IMR-90 (cell line): ENCODE measurements at regions not wholly inside any gene's neighbourhood (a gene's known extent, or its start where the extent isn't known, plus 50 kb on each side); places are given as distances from the start of the nearest gene placed in this dataset.

Source experiments
- BHLHE40 ChIP-seq: fragments of 150-350 bp; IDR thresholded peaks from 2 replicates; pipeline ENCODE4 v1.6.1; 2016; ENCODE audit warnings: mild to moderate bottlenecking, low read depth, low read length
- CEBPB ChIP-seq: IDR thresholded peaks from 2 replicates; pipeline ENCODE4 v1.6.1; 2012; ENCODE audit warnings: low read depth, low read length, improper control_type of control experiment
- CHD1 ChIP-seq: IDR thresholded peaks from 2 replicates; pipeline ENCODE4 v1.6.1; 2012; ENCODE audit warnings: low read depth, low read length, improper control_type of control experiment
- ELK1 ChIP-seq: fragments of 150-350 bp; IDR thresholded peaks from 2 replicates; pipeline ENCODE4 v1.6.1; 2016; ENCODE audit warnings: low read depth, mild to moderate bottlenecking, low read length, moderate library complexity, borderline replicate concordance
- POLR2A ChIP-seq: IDR thresholded peaks from 2 replicates; pipeline ENCODE4 v1.6.1; 2012; ENCODE audit warnings: mild to moderate bottlenecking, low read depth, low read length
- RAD21 ChIP-seq: IDR thresholded peaks from 2 replicates; pipeline ENCODE4 v1.6.1; 2012; ENCODE audit warnings: low read length, improper control_type of control experiment
- RCOR1 ChIP-seq: IDR thresholded peaks from 2 replicates; pipeline ENCODE4 v1.6.1; 2012; ENCODE audit warnings: mild to moderate bottlenecking, low read length, improper control_type of control experiment; ENCODE audit not compliant: insufficient replicate concordance
- TF ChIP-seq, protein P1 (sequence below): conservative IDR thresholded peaks from 2 replicates; pipeline ENCODE4 v1.5.1; 2012; ENCODE audit warnings: mild to moderate bottlenecking, low read depth, low read length, improper control_type of control experiment

- no peak for TF ChIP-seq POLR2A
- TF ChIP-seq, protein P1, sequence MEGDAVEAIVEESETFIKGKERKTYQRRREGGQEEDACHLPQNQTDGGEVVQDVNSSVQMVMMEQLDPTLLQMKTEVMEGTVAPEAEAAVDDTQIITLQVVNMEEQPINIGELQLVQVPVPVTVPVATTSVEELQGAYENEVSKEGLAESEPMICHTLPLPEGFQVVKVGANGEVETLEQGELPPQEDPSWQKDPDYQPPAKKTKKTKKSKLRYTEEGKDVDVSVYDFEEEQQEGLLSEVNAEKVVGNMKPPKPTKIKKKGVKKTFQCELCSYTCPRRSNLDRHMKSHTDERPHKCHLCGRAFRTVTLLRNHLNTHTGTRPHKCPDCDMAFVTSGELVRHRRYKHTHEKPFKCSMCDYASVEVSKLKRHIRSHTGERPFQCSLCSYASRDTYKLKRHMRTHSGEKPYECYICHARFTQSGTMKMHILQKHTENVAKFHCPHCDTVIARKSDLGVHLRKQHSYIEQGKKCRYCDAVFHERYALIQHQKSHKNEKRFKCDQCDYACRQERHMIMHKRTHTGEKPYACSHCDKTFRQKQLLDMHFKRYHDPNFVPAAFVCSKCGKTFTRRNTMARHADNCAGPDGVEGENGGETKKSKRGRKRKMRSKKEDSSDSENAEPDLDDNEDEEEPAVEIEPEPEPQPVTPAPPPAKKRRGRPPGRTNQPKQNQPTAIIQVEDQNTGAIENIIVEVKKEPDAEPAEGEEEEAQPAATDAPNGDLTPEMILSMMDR: no peak
- no peak for TF ChIP-seq RAD21
- TF ChIP-seq RCOR1: no peak
- TF ChIP-seq ELK1: no peak
- TF ChIP-seq CHD1: no peak
- TF ChIP-seq CEBPB: no peak
- TF ChIP-seq BHLHE40: no peak
Observed at GRCh38 chr7:81562581-81562980, 207.3 kb downstream of the HGF start.
